NT2/D1 (cell line): ENCODE measurements at regions not wholly inside any gene's neighbourhood (a gene's known extent, or its start where the extent isn't known, plus 50 kb on each side); places are given as distances from the start of the nearest gene placed in this dataset.

Experiments used
- SUZ12 ChIP-seq: IDR thresholded peaks from 2 replicates; pipeline ENCODE4 v1.6.1; 2011; ENCODE audit not compliant: insufficient read length, insufficient read depth; ENCODE audit errors: extremely low read depth
- YY1 ChIP-seq: IDR thresholded peaks from 2 replicates; pipeline ENCODE4 v1.6.1; 2011; ENCODE audit not compliant: insufficient read length, insufficient read depth
- ZNF274 ChIP-seq: IDR thresholded peaks from 2 replicates; pipeline ENCODE4 v1.6.1; 2011; ENCODE audit warnings: mild to moderate bottlenecking, low read depth, low read length

GRCh38 chr20:4305091-4305490, 56.0 kb upstream of the ADRA1D start:
- TF ChIP-seq ZNF274 (no peak), YY1 (no peak), SUZ12 (no peak)
